IPS-15b (cell line): ENCODE measurements at regions not wholly inside any gene's neighbourhood (a gene's known extent, or its start where the extent isn't known, plus 50 kb on each side); places are given as distances from the start of the nearest gene placed in this dataset.

ENCODE experiments used
- H3K27me3 ChIP-seq: one replicate; pipeline ENCODE4 v1.6.1; 2013; ENCODE audit warnings: low read length; ENCODE audit not compliant: control insufficient read depth, insufficient read depth
- H3K36me3 ChIP-seq: one replicate; pipeline ENCODE4 v1.6.1; 2013; ENCODE audit warnings: low read length; ENCODE audit not compliant: control insufficient read depth, insufficient read depth
- H3K4me1 ChIP-seq: one replicate; pipeline ENCODE4 v1.6.1; 2013; ENCODE audit warnings: mild to moderate bottlenecking, low read length; ENCODE audit not compliant: control insufficient read depth, insufficient read depth
- H3K4me3 ChIP-seq: one replicate; pipeline ENCODE4 v1.5.1; 2013; ENCODE audit warnings: low read depth, low read length
- H3K9ac ChIP-seq: one replicate; pipeline ENCODE4 v1.6.1; 2013; ENCODE audit warnings: low read depth, mild to moderate bottlenecking, low read length
- H3K9me3 ChIP-seq: one replicate; pipeline ENCODE4 v1.6.1; 2013; ENCODE audit warnings: mild to moderate bottlenecking, low read length; ENCODE audit not compliant: control insufficient read depth, insufficient read depth

DNA sequence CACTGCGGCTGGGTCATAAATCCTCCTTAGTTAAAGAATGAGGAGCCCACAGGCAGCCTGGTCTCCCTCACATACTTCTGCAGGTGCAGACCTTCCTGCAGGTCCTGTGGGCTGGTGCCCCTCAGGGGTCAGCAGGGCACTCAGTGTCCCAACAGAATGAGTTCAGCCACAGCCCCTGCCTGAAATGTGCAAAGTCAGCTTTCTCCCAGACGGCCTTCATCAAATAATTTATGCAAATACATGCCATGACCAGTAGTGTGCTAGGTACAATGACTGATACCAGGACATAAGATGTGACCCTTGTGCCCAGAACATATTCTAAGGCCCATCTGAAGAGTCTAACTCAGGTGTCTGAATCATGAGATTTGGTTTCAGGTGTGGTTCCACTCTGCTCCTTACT is 703.4 kb downstream of the TBC1D22A start:
- peaks cover 19% of the 10 kb centered on the region for H3K9me3 ChIP-seq
- no peak overlapping the region for H3K9ac ChIP-seq
- no peak overlapping the region for H3K4me3 ChIP-seq
- no peaks in the 10 kb centered on the region for H3K4me1 ChIP-seq
- no peaks in the 10 kb centered on the region for H3K36me3 ChIP-seq
- no peaks in the 10 kb centered on the region for H3K27me3 ChIP-seq

DNA sequence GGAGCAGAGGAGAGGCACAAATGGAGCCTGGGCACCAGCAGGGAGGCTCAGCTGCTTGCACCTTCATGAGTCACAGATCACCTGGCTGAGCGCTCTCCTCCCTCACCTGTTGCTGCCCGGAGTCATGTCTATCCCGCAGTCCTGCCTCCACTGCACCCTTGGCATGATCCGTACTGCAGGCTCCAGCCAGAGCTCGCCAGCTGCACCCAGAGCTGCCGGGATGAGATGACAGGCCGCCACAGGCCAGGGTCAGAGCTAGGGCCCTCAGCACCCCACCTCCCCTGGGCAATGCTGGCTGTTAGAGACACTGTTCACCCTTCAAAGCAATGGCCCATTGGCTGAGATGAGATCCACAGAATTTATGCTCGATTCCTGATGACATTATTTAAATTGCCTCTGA is 702.8 kb downstream of the TBC1D22A start:
- Histone ChIP-seq H3K4me1 (no peaks in the 10 kb centered on the region), H3K9ac (no peak overlapping the region), H3K36me3 (no peaks in the 10 kb centered on the region), H3K9me3 (peaks cover 24% of the 10 kb centered on the region), H3K4me3 (no peak overlapping the region), H3K27me3 (no peaks in the 10 kb centered on the region)

DNA sequence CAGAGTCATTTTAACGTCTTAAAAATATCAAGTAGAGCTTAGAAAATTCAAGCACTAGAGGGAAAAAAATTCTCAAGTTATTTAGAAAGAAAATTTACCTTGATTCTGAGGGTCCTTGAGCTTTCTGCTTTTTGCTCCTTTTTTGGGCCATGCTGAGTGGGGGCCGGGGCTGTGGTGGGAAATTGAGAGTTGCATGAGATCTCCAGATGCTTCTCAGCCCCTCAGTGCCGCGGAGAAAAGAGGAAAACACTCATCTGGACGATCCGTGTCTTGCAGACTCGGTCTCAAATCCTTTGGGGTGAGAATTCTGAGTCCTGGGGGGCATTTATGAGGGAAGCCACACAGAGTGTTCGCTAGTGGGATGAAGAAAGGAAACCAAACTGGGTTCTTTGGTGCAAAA is 700.8 kb downstream of the TBC1D22A start:
- H3K4me3 ChIP-seq: no peak overlapping the region
- no peaks in the 10 kb centered on the region for H3K36me3 ChIP-seq
- no peaks in the 10 kb centered on the region for H3K27me3 ChIP-seq
- H3K9me3 ChIP-seq: peaks cover 23% of the 10 kb centered on the region
- H3K9ac ChIP-seq: no peak overlapping the region
- no peaks in the 10 kb centered on the region for H3K4me1 ChIP-seq

DNA sequence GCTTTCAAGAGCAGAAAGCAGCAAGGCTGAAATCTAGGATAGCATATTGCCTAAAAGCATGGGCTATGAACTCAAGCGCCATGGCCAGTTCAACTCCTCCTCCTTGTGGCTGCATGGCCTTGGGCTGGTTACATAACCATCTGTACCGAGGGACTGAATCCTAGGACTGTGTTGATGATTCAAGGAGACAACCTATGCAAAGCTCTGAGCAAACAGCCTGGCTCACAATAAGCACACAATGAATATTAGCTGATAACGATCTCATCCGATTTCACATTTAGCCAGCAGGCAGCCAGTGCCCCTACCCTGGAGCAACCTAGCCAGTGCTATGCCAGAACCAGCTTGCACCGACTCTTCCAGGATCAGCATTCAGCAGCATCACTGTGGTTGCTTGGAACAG is 698.4 kb downstream of the TBC1D22A start:
- H3K27me3 ChIP-seq: no peaks in the 10 kb centered on the region

DNA sequence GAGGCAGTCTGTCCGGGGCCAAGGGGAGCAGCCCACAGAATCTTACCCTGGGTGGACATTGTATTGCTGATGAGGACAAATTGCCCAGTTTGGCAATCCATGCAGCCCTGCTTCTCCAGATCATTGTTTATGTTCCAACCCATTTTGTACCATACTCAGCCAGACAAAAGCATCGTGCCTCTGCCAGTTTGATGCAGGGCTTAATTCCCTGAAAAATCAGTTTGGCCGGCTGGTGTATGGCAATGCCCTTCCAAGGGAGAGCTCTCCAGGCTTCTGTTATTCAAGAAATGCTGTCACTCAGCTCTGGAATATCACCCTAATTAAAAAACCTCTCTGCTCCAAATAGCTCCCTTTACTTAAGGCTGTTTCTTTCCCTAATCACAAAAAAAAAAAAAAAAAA is 697.7 kb downstream of the TBC1D22A start:
- Histone ChIP-seq H3K4me3 (peak overlapping the region; percentile 13), H3K9ac (no peak overlapping the region), H3K9me3 (peaks cover 23% of the 10 kb centered on the region), H3K36me3 (no peaks in the 10 kb centered on the region), H3K4me1 (no peaks in the 10 kb centered on the region), H3K27me3 (no peaks in the 10 kb centered on the region)

More for the DNA sequence above, 698.4 kb downstream of the TBC1D22A start:
- Histone ChIP-seq H3K4me3 (no peak overlapping the region), H3K9ac (no peak overlapping the region), H3K4me1 (no peaks in the 10 kb centered on the region), H3K36me3 (no peaks in the 10 kb centered on the region), H3K9me3 (peaks cover 28% of the 10 kb centered on the region)

DNA sequence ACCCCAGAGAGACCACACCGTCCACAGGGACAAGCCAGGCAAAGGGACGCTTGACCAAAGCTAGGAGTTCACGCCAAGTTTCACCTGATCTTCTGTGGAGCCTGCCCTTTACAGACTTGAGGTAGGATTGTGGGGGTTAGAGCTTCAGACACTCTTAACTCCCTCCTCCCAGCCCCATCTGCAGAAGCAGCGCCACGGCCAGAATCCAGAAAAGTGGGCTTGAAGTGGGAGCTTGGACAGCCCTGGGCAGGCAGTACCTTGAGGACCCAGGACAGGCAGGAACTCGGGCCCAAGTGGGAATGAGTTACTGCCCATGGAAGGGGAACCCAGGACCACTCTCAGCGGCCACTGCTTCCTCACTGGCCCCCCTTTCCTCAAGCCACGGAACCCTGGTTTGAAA is 695.9 kb downstream of the TBC1D22A start:
- Histone ChIP-seq H3K27me3 (no peaks in the 10 kb centered on the region), H3K9ac (no peak overlapping the region), H3K9me3 (peaks cover 20% of the 10 kb centered on the region), H3K4me1 (no peaks in the 10 kb centered on the region), H3K4me3 (no peak overlapping the region), H3K36me3 (no peaks in the 10 kb centered on the region)

DNA sequence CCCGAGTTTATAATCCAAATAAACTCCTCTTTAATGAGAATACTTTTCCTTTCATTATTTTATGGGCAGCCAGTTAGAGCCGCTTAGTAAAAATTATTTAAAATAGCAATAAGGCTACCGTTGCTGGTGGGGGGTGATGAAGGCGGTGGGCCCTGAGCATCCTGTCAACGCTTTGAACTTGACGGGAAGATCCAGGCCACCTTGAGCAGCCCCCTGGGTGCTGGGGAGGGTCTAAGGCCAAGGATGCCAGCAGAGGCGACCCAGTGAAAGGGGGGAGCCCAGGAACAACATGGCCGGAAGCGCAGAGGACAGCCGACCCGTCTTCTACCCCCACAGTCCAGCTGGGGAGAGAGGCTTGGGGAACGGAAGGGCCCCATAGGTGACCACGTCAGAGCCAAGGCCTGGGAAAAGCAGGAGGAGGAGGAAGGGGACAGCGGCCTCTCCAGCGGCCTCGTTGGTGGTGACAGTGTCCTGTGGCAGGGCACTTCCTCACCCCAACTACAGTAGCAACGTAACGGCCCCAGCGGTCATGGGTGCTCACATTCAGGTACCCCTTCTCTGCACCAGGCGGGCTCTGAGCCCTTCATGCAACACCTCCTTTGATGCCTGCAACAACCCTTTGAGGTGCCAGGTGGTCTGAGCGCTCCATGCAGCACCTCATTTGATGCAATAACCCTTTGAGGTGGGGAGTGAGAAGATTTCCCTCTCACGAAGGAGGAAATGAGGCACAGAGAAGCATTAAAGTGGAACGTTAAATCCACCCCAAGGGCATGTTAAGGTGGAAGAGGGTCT is 695.3 kb downstream of the TBC1D22A start:
- no peaks in the 10 kb centered on the region for H3K27me3 ChIP-seq
- H3K4me1 ChIP-seq: no peaks in the 10 kb centered on the region
- no peak overlapping the region for H3K4me3 ChIP-seq
- H3K36me3 ChIP-seq: no peaks in the 10 kb centered on the region
- H3K9me3 ChIP-seq: peaks cover 20% of the 10 kb centered on the region
- no peak overlapping the region for H3K9ac ChIP-seq

DNA sequence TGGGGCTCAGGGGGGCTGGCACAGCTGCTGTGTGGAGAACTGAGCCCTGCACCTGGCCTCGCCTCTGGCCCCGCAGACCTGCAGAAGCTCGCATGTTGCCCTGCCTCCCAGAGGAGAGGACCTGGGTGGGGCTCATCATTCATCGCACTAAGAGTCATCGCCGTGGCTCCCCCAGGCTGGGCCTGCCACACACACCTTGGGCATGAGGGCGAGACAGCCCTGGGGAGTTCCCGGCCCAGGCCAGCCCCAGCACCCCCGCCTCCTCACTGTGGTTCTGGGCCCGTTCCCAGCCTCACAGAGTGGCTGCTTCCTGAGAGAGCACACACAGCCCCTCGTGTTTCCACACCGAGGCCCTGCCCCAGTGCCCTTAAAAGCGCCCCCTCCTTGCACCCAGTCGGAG is 694.6 kb downstream of the TBC1D22A start:
- Histone ChIP-seq H3K9ac (no peak overlapping the region), H3K4me3 (no peak overlapping the region), H3K9me3 (peaks cover 20% of the 10 kb centered on the region), H3K4me1 (no peaks in the 10 kb centered on the region), H3K36me3 (no peaks in the 10 kb centered on the region), H3K27me3 (no peaks in the 10 kb centered on the region)

DNA sequence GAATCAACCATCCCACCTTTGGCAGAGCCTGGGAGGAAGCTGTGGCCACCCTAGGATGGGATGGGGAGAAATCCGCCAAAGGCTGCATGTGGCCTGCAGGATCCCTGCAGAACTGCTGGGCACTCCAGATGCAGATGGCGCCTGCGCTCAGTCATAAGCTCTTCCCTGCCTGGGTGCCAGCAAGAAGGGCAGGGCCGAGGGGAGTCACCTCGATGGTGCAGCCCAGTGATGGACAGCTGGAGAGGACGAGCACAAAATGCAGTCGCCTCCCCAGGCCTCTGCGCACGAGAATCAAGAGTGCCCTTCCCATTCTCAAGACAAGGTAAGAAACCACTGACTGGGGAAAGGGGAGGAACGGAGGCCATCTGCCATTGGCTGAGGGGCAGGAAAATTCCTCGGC is 693.6 kb downstream of the TBC1D22A start:
- H3K9me3 ChIP-seq: peaks cover 20% of the 10 kb centered on the region
- no peaks in the 10 kb centered on the region for H3K36me3 ChIP-seq
- no peak overlapping the region for H3K9ac ChIP-seq
- H3K4me1 ChIP-seq: no peaks in the 10 kb centered on the region
- no peaks in the 10 kb centered on the region for H3K27me3 ChIP-seq
- H3K4me3 ChIP-seq: no peak overlapping the region

DNA sequence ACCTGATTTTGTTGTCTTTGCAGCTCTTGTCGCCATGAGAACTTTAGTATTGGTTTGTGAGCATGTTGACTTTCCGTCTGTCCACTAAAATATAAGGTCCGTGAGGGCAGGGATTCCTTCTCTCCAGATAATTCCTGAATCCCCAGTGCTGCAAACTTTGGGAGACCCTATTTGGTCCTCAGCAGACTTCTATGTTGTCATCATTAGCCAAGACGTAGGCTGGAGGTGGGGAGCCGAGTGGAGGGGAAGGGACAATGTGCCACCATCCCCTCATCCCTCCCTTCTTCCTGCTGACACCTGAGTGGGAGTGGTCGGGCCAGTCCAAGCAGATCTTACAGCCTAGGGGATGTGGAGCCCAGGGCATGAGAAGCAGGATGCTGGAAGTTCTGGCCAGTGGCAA is 690.6 kb downstream of the TBC1D22A start:
- H3K36me3 ChIP-seq: peaks cover 4% of the 10 kb centered on the region
- no peak overlapping the region for H3K4me3 ChIP-seq
- no peaks in the 10 kb centered on the region for H3K27me3 ChIP-seq
- H3K4me1 ChIP-seq: no peaks in the 10 kb centered on the region
- H3K9ac ChIP-seq: no peak overlapping the region
- H3K9me3 ChIP-seq: peaks cover 22% of the 10 kb centered on the region

DNA sequence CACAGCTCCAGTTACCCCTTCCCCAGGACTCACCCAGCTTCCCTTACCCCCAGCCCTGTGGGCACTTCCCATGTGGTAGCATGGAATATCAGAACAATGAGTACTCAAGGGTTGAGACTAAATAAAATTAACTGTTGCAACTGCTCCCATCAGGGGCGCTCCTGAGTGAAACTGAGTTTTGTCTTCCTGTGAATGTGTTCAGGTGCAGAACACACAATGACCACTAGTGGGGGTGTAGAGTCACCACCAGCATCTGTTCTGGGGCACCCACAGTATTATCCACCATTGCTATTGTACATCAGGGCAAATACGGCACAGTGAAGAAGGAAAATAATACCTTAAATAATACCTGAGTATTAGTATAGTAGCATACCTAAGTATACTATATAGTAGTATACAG is 689.7 kb downstream of the TBC1D22A start:
- Histone ChIP-seq H3K9ac (no peak overlapping the region), H3K4me3 (no peak overlapping the region), H3K4me1 (no peaks in the 10 kb centered on the region), H3K9me3 (peaks cover 22% of the 10 kb centered on the region), H3K27me3 (no peaks in the 10 kb centered on the region), H3K36me3 (peaks cover 4% of the 10 kb centered on the region)

DNA sequence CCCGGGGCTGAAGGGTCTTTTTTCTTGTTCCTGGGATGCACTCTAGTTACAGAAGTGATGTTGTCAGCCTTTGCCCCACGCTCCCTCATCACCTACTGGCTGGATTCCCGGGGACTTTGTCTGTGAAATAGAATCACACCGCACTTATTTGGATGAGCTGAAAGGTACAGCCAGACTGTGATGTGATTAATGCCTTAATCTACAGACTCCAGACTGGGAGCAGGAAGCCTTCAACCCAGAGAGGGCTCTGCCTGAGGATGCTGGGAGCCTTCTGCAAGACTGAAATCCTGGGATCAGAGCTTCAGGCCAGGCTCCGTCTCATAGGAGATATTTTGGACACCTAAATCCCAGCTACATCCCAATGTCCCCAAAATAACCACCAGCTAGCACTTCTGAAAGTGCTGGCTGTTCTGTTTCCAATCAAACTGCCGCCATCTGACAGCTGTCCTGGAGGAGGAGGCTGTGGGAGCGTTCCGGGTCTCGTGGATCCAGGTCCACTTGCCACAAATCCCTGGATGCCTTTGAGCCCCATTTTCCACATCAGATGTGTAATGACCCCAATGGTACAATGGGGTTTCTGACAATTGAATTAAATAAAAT is 688.5 kb downstream of the TBC1D22A start:
- peaks cover 22% of the 10 kb centered on the region for H3K9me3 ChIP-seq
- no peak overlapping the region for H3K4me3 ChIP-seq
- no peaks in the 10 kb centered on the region for H3K4me1 ChIP-seq
- H3K36me3 ChIP-seq: peaks cover 4% of the 10 kb centered on the region
- no peak overlapping the region for H3K9ac ChIP-seq
- H3K27me3 ChIP-seq: no peaks in the 10 kb centered on the region
